GM12878 (cell line): ENCODE measurements at regions not wholly inside any gene's neighbourhood (a gene's known extent, or its start where the extent isn't known, plus 50 kb on each side); places are given as distances from the start of the nearest gene placed in this dataset.

Experiments used
- ATAC-seq: fragments of 200-7000 bp; cut with Tn5 transposase; 3 replicates; pipeline ENCODE4 v1.9.1; 2020; ENCODE audit warnings: mild to moderate bottlenecking, moderate library complexity
- BruUV-seq: library from RNA; stranded (reverse); fragments of 400-500 nt; replicated peaks from 2 replicates; lab custom pipeline; 2021; lab: Mats Ljungman, UMichigan
- CTCF ChIA-PET: fragments of 300-600 bp; sonication (Branson Sonifier 250); formaldehyde crosslinking; extraction: SDS; loops from one replicate; lab custom pipeline; 2021; ENCODE audit warnings: inconsistent platforms; lab: Yijun Ruan, JAX
- POLR2A ChIA-PET: fragments of 350-600 bp; formaldehyde crosslinking; extraction: SDS; loops from one replicate; lab custom pipeline; 2021; ENCODE audit warnings: inconsistent platforms; lab: Charles Lee
- RAD21 ChIA-PET: fragments of 300-600 bp; sonication (Branson Sonifier 250); formaldehyde crosslinking; loops from one replicate; lab custom pipeline; 2023; ENCODE audit warnings: antibody characterized with exemption; ENCODE audit not compliant: unreplicated experiment; lab: Charles Lee
- SMC1A ChIA-PET: fragments of 300-600 bp; sonication (Branson Sonifier 250); formaldehyde crosslinking; loops from one replicate; lab custom pipeline; 2023; ENCODE audit not compliant: unreplicated experiment, uncharacterized antibody; lab: Charles Lee
- DNase-seq: peaks from one replicate; pipeline ENCODE4 v3.0.0-alpha.2; 2011; ENCODE audit warnings: low read depth, low spot score
- FAIRE-seq: peaks from 3 replicates; lab custom pipeline; 2011; peaks lifted over from hg19 to GRCh38; lab: Jason Lieb, UNC
- H2AFZ ChIP-seq: 2 replicates; pipeline ENCODE4 v1.6.0; 2011; ENCODE audit warnings: low read depth, low read length, control low read depth; ENCODE audit not compliant: control insufficient read depth
- H3K27ac ChIP-seq: 2 replicates; pipeline ENCODE4 v1.5.1; 2011; ENCODE audit warnings: control low read depth; ENCODE audit not compliant: control insufficient read depth, insufficient read depth
- H3K27me3 ChIP-seq, 2 experiments: replicated peaks in 1 of 2; 2 replicates each; pipeline versions ENCODE4 v1.6.0 to v1.6.1; 2011; ENCODE audit warnings: low read length in 1 of 2; ENCODE audit not compliant: control insufficient read depth in 2 of 2, insufficient read depth in 2 of 2
- H3K36me3 ChIP-seq, 2 experiments: 2 replicates each; pipeline ENCODE4 v1.5.1; 2011; ENCODE audit warnings: low read length in 1 of 2; ENCODE audit not compliant: control insufficient read depth in 2 of 2, insufficient read depth in 2 of 2
- H3K4me1 ChIP-seq: 2 replicates; pipeline ENCODE4 v1.6.1; 2011; ENCODE audit warnings: mild to moderate bottlenecking, low read length, moderate library complexity, mixed read lengths; ENCODE audit not compliant: control insufficient read depth, insufficient read depth
- H3K4me2 ChIP-seq: 2 replicates; pipeline ENCODE4 v1.6.0; 2011; ENCODE audit warnings: control low read depth; ENCODE audit not compliant: control insufficient read depth, insufficient read depth
- H3K4me3 ChIP-seq: fragments of 200-600 bp; sonication (generic); 2 replicates; pipeline ENCODE4 v1.5.1; 2016
- H3K79me2 ChIP-seq: 2 replicates; pipeline ENCODE4 v1.6.0; 2011; ENCODE audit warnings: low read length; ENCODE audit not compliant: control insufficient read depth, insufficient read depth
- H3K9ac ChIP-seq: 2 replicates; pipeline ENCODE4 v1.8.0; 2011; ENCODE audit warnings: low read length, control low read depth, mixed read lengths; ENCODE audit not compliant: control insufficient read depth, insufficient read depth
- H3K9me3 ChIP-seq: replicated peaks from 3 replicates; pipeline ENCODE4 v1.5.1; 2011; ENCODE audit warnings: mild to moderate bottlenecking, low read length; ENCODE audit not compliant: control insufficient read depth, insufficient read depth
- H4K20me1 ChIP-seq: 2 replicates; pipeline ENCODE4 v1.6.0; 2011; ENCODE audit not compliant: control insufficient read depth, insufficient read depth
- FOS ChIP-seq: IDR thresholded peaks from 3 replicates; pipeline ENCODE4 v1.6.1; 2011; ENCODE audit warnings: borderline replicate concordance; ENCODE audit not compliant: insufficient read length; ENCODE audit errors: extremely low read depth
- GABPA ChIP-seq: IDR thresholded peaks from 2 replicates; pipeline ENCODE4 v1.6.1; 2014; ENCODE audit warnings: antibody characterized with exemption, low read depth, mild to moderate bottlenecking, inconsistent platforms
- HCFC1 ChIP-seq: fragments of 150-350 bp; IDR thresholded peaks from 2 replicates; pipeline ENCODE4 v1.6.1; 2014; ENCODE audit warnings: low read length
- NBN ChIP-seq: fragments of 450-650 bp; IDR thresholded peaks from 2 replicates; pipeline ENCODE4 v1.6.1; 2016
- NFYB ChIP-seq: IDR thresholded peaks from 2 replicates; pipeline ENCODE4 v1.6.1; 2011; ENCODE audit warnings: low read depth, mild to moderate bottlenecking, low read length, improper control_type of control experiment, moderate library complexity; ENCODE audit not compliant: insufficient read depth
- PBX3 ChIP-seq: IDR thresholded peaks from 2 replicates; pipeline ENCODE4 v1.6.1; 2011; ENCODE audit warnings: mild to moderate bottlenecking, low read depth, low read length, moderate library complexity; ENCODE audit not compliant: insufficient replicate concordance
- POLR2AphosphoS2 ChIP-seq: IDR thresholded peaks from 2 replicates; pipeline ENCODE4 v1.6.1; 2011; ENCODE audit warnings: low read depth, mild to moderate bottlenecking, low read length, improper control_type of control experiment, moderate library complexity
- POLR2AphosphoS5 ChIP-seq: IDR thresholded peaks from 2 replicates; pipeline ENCODE4 v1.6.1; 2011; ENCODE audit warnings: mild to moderate bottlenecking, low read length, inconsistent platforms
- TAF1 ChIP-seq: IDR thresholded peaks from 2 replicates; pipeline ENCODE4 v1.6.1; 2011; ENCODE audit warnings: mild to moderate bottlenecking, low read depth, low read length, borderline replicate concordance
- ZNF384 ChIP-seq: IDR thresholded peaks from 2 replicates; pipeline ENCODE4 v1.6.1; 2012; ENCODE audit warnings: low read depth, mild to moderate bottlenecking, low read length, improper control_type of control experiment, borderline replicate concordance
- WGBS: methylation state at CpG from one replicate; pipeline ENCODE4 v1.1.6; 2016; ENCODE audit warnings: low lambda C conversion rate; ENCODE audit not compliant: insufficient replicate concordance, insufficient coverage; ENCODE audit errors: missing lambda C conversion rate; 5-methylcytosine and 5-hydroxymethylcytosine counted together
- in situ Hi-C: fragments of 300-500 bp; cut with MboI; formaldehyde crosslinking; loops from 9 replicates; pipeline ENCODE4 v1.14.3; 2018; ENCODE audit warnings: mixed read lengths
- intact Hi-C: fragments of 100-400 bp; cut with micrococcal nuclease; formaldehyde crosslinking; loops from one replicate; pipeline ENCODE4 v1.14.2; 2022; ENCODE audit not compliant: unreplicated experiment
- TF ChIP-seq, protein P1 (sequence below): IDR thresholded peaks from 2 replicates; pipeline ENCODE4 v1.6.1; 2012; ENCODE audit warnings: improper control_type of control experiment, low read depth, low read length; ENCODE audit not compliant: insufficient replicate concordance
- TF ChIP-seq, protein P2 (sequence below): fragments of 450-650 bp; IDR thresholded peaks from 2 replicates; pipeline ENCODE4 v1.6.1; 2018; ENCODE audit warnings: mild to moderate bottlenecking, low read depth, moderate library complexity; ENCODE audit not compliant: partially characterized antibody
- TF ChIP-seq, protein P3 (sequence below): fragments of 450-650 bp; IDR thresholded peaks from 2 replicates; pipeline ENCODE4 v1.6.1; 2016; ENCODE audit warnings: mild to moderate bottlenecking

DNA sequence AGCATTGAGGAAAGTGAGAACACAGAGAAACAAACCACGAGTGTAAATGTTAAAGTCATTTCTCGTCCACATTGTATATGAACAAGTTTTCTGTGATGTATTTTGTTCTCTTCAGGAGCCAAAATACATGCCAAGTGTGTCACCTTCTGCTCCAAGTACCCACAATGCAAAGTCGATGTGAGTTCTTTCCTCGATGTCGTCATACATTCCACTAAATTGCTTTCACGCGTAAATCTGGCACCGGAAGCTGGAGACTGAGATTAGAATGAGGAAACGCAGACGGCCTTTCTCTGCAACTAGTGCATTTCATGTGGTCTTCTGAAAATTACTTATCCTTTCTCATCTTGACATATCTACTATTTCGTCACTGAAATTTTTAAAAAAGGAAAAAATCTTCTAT lies 118.5 kb upstream of the SALL3 start:
- no peak for ATAC-seq
- POLR2A ChIA-PET = no interaction called here
- H3K9me3 ChIP-seq = no peaks in the 10 kb centered on the region; the same call in 2 of the 3 replicates
- no peak overlapping the region for H3K27ac ChIP-seq
- H3K4me2 ChIP-seq = no peak overlapping the region
- in situ Hi-C loops = no loop called here
- no peaks in the 10 kb centered on the region for H3K79me2 ChIP-seq
- TF ChIP-seq, protein P1, sequence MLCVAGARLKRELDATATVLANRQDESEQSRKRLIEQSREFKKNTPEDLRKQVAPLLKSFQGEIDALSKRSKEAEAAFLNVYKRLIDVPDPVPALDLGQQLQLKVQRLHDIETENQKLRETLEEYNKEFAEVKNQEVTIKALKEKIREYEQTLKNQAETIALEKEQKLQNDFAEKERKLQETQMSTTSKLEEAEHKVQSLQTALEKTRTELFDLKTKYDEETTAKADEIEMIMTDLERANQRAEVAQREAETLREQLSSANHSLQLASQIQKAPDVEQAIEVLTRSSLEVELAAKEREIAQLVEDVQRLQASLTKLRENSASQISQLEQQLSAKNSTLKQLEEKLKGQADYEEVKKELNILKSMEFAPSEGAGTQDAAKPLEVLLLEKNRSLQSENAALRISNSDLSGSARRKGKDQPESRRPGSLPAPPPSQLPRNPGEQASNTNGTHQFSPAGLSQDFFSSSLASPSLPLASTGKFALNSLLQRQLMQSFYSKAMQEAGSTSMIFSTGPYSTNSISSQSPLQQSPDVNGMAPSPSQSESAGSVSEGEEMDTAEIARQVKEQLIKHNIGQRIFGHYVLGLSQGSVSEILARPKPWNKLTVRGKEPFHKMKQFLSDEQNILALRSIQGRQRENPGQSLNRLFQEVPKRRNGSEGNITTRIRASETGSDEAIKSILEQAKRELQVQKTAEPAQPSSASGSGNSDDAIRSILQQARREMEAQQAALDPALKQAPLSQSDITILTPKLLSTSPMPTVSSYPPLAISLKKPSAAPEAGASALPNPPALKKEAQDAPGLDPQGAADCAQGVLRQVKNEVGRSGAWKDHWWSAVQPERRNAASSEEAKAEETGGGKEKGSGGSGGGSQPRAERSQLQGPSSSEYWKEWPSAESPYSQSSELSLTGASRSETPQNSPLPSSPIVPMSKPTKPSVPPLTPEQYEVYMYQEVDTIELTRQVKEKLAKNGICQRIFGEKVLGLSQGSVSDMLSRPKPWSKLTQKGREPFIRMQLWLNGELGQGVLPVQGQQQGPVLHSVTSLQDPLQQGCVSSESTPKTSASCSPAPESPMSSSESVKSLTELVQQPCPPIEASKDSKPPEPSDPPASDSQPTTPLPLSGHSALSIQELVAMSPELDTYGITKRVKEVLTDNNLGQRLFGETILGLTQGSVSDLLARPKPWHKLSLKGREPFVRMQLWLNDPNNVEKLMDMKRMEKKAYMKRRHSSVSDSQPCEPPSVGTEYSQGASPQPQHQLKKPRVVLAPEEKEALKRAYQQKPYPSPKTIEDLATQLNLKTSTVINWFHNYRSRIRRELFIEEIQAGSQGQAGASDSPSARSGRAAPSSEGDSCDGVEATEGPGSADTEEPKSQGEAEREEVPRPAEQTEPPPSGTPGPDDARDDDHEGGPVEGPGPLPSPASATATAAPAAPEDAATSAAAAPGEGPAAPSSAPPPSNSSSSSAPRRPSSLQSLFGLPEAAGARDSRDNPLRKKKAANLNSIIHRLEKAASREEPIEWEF = no peak
- TF ChIP-seq GABPA (no peak), NBN (no peak), POLR2AphosphoS5 (no peak), TAF1 (no peak), HCFC1 (no peak), PBX3 (no peak), ZNF384 (no peak), NFYB (no peak), POLR2AphosphoS2 (no peak), FOS (no peak)
- TF ChIP-seq, protein P2, sequence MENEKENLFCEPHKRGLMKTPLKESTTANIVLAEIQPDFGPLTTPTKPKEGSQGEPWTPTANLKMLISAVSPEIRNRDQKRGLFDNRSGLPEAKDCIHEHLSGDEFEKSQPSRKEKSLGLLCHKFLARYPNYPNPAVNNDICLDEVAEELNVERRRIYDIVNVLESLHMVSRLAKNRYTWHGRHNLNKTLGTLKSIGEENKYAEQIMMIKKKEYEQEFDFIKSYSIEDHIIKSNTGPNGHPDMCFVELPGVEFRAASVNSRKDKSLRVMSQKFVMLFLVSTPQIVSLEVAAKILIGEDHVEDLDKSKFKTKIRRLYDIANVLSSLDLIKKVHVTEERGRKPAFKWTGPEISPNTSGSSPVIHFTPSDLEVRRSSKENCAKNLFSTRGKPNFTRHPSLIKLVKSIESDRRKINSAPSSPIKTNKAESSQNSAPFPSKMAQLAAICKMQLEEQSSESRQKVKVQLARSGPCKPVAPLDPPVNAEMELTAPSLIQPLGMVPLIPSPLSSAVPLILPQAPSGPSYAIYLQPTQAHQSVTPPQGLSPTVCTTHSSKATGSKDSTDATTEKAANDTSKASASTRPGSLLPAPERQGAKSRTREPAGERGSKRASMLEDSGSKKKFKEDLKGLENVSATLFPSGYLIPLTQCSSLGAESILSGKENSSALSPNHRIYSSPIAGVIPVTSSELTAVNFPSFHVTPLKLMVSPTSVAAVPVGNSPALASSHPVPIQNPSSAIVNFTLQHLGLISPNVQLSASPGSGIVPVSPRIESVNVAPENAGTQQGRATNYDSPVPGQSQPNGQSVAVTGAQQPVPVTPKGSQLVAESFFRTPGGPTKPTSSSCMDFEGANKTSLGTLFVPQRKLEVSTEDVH = no peak
- TF ChIP-seq, protein P3, sequence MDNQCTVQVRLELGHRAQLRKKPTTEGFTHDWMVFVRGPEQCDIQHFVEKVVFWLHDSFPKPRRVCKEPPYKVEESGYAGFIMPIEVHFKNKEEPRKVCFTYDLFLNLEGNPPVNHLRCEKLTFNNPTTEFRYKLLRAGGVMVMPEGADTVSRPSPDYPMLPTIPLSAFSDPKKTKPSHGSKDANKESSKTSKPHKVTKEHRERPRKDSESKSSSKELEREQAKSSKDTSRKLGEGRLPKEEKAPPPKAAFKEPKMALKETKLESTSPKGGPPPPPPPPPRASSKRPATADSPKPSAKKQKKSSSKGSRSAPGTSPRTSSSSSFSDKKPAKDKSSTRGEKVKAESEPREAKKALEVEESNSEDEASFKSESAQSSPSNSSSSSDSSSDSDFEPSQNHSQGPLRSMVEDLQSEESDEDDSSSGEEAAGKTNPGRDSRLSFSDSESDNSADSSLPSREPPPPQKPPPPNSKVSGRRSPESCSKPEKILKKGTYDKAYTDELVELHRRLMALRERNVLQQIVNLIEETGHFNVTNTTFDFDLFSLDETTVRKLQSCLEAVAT = no peak
- TF ChIP-seq, all 136 proteins: peak for 0
- Histone ChIP-seq H3K9ac (no peak overlapping the region), H4K20me1 (no peaks in the 10 kb centered on the region), H3K27me3 (no peaks in the 10 kb centered on the region), H3K36me3 (no peaks in the 10 kb centered on the region), H3K4me1 (no peaks in the 10 kb centered on the region), H3K4me3 (no peak overlapping the region), H2AFZ (no peak overlapping the region)
- WGBS = 41% methylated on average over 11 of the region's 11 CpGs
- no TSS peak for BruUV-seq
- CTCF ChIA-PET = no interaction called here
- RAD21 ChIA-PET = no interaction called here
- intact Hi-C loops = no loop called here
- DNase-seq (no peak), FAIRE-seq (no peak)
- SMC1A ChIA-PET = no interaction called here
